Naive thymus-derived CD4-positive, alpha-beta T cell (primary cell): ENCODE measurements at regions not wholly inside any gene's neighbourhood (a gene's known extent, or its start where the extent isn't known, plus 50 kb on each side); places are given as distances from the start of the nearest gene placed in this dataset.

Experiments
- ATAC-seq: fragments of 150-1000 bp; cut with Tn5 transposase; 2 replicates; pipeline ENCODE4 v1.10.0; 2021; ENCODE audit warnings: mild to moderate bottlenecking, moderate library complexity
- CTCF ChIA-PET: fragments of 350-600 bp; sonication (Branson Sonifier 250); formaldehyde crosslinking; loops from one replicate; lab custom pipeline; 2021; ENCODE audit warnings: antibody characterized with exemption; lab: Charles Lee
- POLR2A ChIA-PET: fragments of 350-600 bp; sonication (Branson Sonifier 250); formaldehyde crosslinking; loops from one replicate; lab custom pipeline; 2021; ENCODE audit warnings: antibody characterized with exemption, inconsistent platforms; lab: Charles Lee
- DNase-seq, 9 donors: peaks; one replicate each; pipeline versions ENCODE4 v3.0.0 to v3.0.0-alpha.2; 2020 to 2022; ENCODE audit warnings: mixed read lengths in 1 of 9
- H3K27ac ChIP-seq: one replicate; pipeline ENCODE4 v1.7.0; 2013; ENCODE audit warnings: mild to moderate bottlenecking, low read depth, low read length, moderate library complexity
- H3K27me3 ChIP-seq, 2 donors: one replicate each; pipeline ENCODE4 v1.7.0; 2013; ENCODE audit warnings: low read length in 2 of 2, mild to moderate bottlenecking in 2 of 2, moderate library complexity in 2 of 2; ENCODE audit not compliant: control insufficient read depth in 2 of 2, insufficient read depth in 2 of 2
- H3K36me3 ChIP-seq, 3 experiments: 1 replicate in 2 of 3; 2 replicates in 1 of 3; pipeline ENCODE4 v1.7.0; 2013; ENCODE audit warnings: low read length in 3 of 3, mild to moderate bottlenecking in 3 of 3, moderate library complexity in 1 of 3; ENCODE audit not compliant: insufficient read depth in 3 of 3, control insufficient read depth in 2 of 3
- H3K4me1 ChIP-seq, 2 donors: one replicate each; pipeline ENCODE4 v1.7.0; 2013; ENCODE audit warnings: low read length in 2 of 2, mild to moderate bottlenecking in 2 of 2, moderate library complexity in 1 of 2; ENCODE audit not compliant: control insufficient read depth in 2 of 2, insufficient read depth in 2 of 2
- H3K4me3 ChIP-seq: 2 replicates; pipeline ENCODE4 v1.7.0; 2013; ENCODE audit warnings: mild to moderate bottlenecking, low read length
- H3K9me3 ChIP-seq, 3 experiments: 1 replicate in 2 of 3; 2 replicates in 1 of 3; pipeline ENCODE4 v1.7.0; 2013; ENCODE audit warnings: low read length in 3 of 3; ENCODE audit not compliant: control insufficient read depth in 2 of 3
- H3K27ac Mint-ChIP-seq, 9 donors: one replicate each; pipeline ENCODE4 v1.8.0; 2020 to 2022; ENCODE audit warnings: mixed read lengths in 9 of 9, mild to moderate bottlenecking in 8 of 9, moderate library complexity in 5 of 9, inconsistent platforms in 2 of 9
- H3K27me3 Mint-ChIP-seq, 5 donors: one replicate each; pipeline ENCODE4 v1.8.0; 2021 to 2022; ENCODE audit warnings: mixed read lengths in 5 of 5, mild to moderate bottlenecking in 1 of 5
- H3K36me3 Mint-ChIP-seq, 5 donors: one replicate each; pipeline ENCODE4 v1.8.0; 2020 to 2022; ENCODE audit warnings: mixed read lengths in 5 of 5, mild to moderate bottlenecking in 3 of 5, inconsistent platforms in 1 of 5
- H3K4me1 Mint-ChIP-seq, 7 donors: one replicate each; pipeline ENCODE4 v1.8.0; 2020 to 2022; ENCODE audit warnings: mixed read lengths in 7 of 7, mild to moderate bottlenecking in 3 of 7, inconsistent platforms in 1 of 7
- H3K4me3 Mint-ChIP-seq, 10 donors: one replicate each; pipeline ENCODE4 v1.8.0; 2020 to 2022; ENCODE audit warnings: mild to moderate bottlenecking in 10 of 10, mixed read lengths in 10 of 10, moderate library complexity in 6 of 10, inconsistent platforms in 2 of 10
- H3K9me3 Mint-ChIP-seq, 11 donors: one replicate each; pipeline ENCODE4 v1.8.0; 2020 to 2022; ENCODE audit warnings: mixed read lengths in 11 of 11, mild to moderate bottlenecking in 4 of 11, inconsistent platforms in 1 of 11, moderate library complexity in 1 of 11
- intact Hi-C, 2 donors: fragments of 100-400 bp; cut with micrococcal nuclease; formaldehyde crosslinking; loops; one replicate each; pipeline ENCODE4 v1.15.1; 2023

DNA sequence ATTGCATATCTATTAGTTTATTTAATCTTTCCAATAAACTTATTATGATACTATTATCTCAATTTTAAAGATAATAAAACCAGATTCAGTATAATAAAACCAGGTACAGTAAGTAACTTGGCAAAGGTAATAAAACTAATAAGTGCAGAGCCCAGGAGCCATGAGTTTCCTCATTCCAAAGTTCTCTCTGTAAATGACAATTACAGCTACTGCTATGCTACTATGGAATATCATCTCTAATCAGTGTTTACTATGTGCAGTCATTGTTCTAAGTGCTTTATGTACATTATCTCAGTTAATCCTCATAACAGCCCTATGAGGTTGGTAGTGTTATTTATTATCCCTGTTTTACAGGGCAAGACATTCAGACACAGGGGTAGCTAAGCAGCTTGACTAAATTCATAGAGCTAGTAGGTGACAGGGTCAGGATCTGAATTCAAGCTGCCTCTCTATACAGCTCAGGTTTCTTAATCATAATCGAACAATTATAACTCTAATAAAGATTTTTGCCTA, 285.0 kb upstream of the PITX2 start:
- ChIA-PET CTCF (no interaction called here), POLR2A (no interaction called here)
- H3K4me3 ChIP-seq = no peak overlapping the region
- Mint-ChIP-seq H3K4me1 (no peaks in the 10 kb centered on the region), H3K9me3 (peaks cover 0 to 7% (median 0%) of the 10 kb centered on the region in 11 donors), H3K36me3 (no peaks in the 10 kb centered on the region), H3K27ac (no peak overlapping the region), H3K27me3 (peaks cover 0 to under 1% (median 0%) of the 10 kb centered on the region in 5 donors), H3K4me3 (no peak overlapping the region)
- H3K27ac ChIP-seq = no peak overlapping the region
- intact Hi-C loops = no loop called here
- H3K4me1 ChIP-seq = no peaks in the 10 kb centered on the region
- ATAC-seq = no peak
- DNase-seq = no peak
- H3K9me3 ChIP-seq = no peaks in the 10 kb centered on the region
- H3K27me3 ChIP-seq = no peaks in the 10 kb centered on the region
- no peaks in the 10 kb centered on the region for H3K36me3 ChIP-seq

DNA sequence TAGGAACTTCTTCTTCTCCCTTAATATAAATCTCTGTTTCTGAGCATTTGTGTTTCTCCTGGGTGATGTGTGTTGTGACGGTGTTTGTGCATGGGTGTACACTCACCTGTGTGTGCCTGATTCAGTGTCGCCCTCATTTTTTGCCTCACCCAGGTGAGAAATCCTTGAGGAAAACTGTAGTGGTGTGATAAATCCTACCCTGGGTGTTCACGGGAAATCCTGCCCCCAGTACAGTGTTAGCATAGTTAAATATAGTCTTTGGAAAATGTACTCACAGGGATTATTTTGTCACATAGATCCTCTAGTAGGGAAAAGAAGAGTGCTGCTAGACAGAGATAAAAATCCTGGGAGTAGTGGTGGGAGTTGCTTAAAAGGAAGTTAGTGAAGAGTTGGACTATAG, 291.9 kb upstream of the PITX2 start:
- Mint-ChIP-seq H3K4me3 (no peak overlapping the region), H3K9me3 (peaks cover 0 to 21% (median 0%) of the 10 kb centered on the region in 11 donors), H3K36me3 (no peaks in the 10 kb centered on the region), H3K27ac (no peak overlapping the region), H3K27me3 (no peaks in the 10 kb centered on the region), H3K4me1 (no peaks in the 10 kb centered on the region)
- H3K27ac ChIP-seq = no peak overlapping the region
- no peaks in the 10 kb centered on the region for H3K27me3 ChIP-seq
- no peak for ATAC-seq
- no peaks in the 10 kb centered on the region for H3K36me3 ChIP-seq
- H3K4me3 ChIP-seq = no peak overlapping the region
- no peak for DNase-seq
- ChIA-PET CTCF (no interaction called here), POLR2A (no interaction called here)
- intact Hi-C loops = no loop called here
- no peaks in the 10 kb centered on the region for H3K9me3 ChIP-seq
- H3K4me1 ChIP-seq = no peaks in the 10 kb centered on the region

DNA sequence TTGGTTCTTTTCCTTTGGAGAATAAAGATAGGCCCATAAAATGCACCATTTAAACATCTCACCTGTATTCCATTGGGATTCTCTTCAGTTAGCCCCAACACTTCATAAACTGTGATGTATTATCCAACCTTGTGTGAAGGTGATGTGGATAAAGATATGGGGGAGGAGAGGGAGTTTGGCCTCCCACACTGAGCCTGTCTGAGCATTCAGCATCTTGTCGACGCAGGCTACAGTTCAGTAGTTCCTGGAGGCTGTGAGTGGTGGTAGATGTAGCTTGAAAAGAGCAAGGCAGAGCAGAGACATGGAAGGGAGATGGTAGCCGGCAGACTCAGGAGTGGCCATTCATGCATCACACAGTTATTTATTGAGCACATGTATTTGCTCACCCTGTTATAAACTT, 292.4 kb upstream of the PITX2 start:
- Histone ChIP-seq H3K27ac (no peak overlapping the region), H3K27me3 (no peaks in the 10 kb centered on the region), H3K4me3 (no peak overlapping the region), H3K36me3 (no peaks in the 10 kb centered on the region), H3K9me3 (no peaks in the 10 kb centered on the region), H3K4me1 (no peaks in the 10 kb centered on the region)
- intact Hi-C loops = no loop called here
- CTCF ChIA-PET = no interaction called here
- H3K36me3 Mint-ChIP-seq = no peaks in the 10 kb centered on the region
- H3K9me3 Mint-ChIP-seq = peaks cover 0 to 21% (median 0%) of the 10 kb centered on the region in 11 donors
- no peak for DNase-seq
- no peak overlapping the region for H3K4me3 Mint-ChIP-seq
- POLR2A ChIA-PET = no interaction called here
- H3K27me3 Mint-ChIP-seq = no peaks in the 10 kb centered on the region
- no peaks in the 10 kb centered on the region for H3K4me1 Mint-ChIP-seq
- H3K27ac Mint-ChIP-seq = no peak overlapping the region
- no peak for ATAC-seq

DNA sequence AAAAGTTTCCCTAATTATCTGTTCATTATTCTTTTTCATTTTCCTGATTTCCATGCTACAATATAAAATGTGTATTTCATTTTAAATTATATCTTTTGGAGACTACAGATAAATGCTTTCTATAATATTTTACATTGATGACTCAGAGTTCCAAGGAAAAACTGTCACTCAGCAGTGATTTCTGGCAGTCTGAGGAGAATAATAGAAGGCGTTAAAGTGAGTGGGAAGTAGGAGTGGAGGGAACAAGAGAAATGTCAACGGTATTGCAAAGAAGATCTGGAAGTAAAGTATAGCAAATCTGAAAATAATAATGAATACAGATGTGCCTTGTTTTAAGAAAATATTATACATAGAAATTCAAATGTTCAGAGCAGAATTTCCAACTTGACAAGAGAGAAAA, 293.6 kb upstream of the PITX2 start:
- no peak overlapping the region for H3K4me3 Mint-ChIP-seq
- no peaks in the 10 kb centered on the region for H3K4me1 ChIP-seq
- no peak overlapping the region for H3K27ac Mint-ChIP-seq
- no peak overlapping the region for H3K27ac ChIP-seq
- no peaks in the 10 kb centered on the region for H3K9me3 ChIP-seq
- ATAC-seq (no peak), DNase-seq (no peak)
- intact Hi-C loops = no loop called here
- no peaks in the 10 kb centered on the region for H3K36me3 ChIP-seq
- no peak overlapping the region for H3K4me3 ChIP-seq
- no peaks in the 10 kb centered on the region for H3K4me1 Mint-ChIP-seq
- no peaks in the 10 kb centered on the region for H3K27me3 Mint-ChIP-seq
- ChIA-PET POLR2A (no interaction called here), CTCF (no interaction called here)
- no peaks in the 10 kb centered on the region for H3K36me3 Mint-ChIP-seq
- H3K9me3 Mint-ChIP-seq = peaks cover 0 to 21% (median 0%) of the 10 kb centered on the region in 11 donors
- H3K27me3 ChIP-seq = no peaks in the 10 kb centered on the region

DNA sequence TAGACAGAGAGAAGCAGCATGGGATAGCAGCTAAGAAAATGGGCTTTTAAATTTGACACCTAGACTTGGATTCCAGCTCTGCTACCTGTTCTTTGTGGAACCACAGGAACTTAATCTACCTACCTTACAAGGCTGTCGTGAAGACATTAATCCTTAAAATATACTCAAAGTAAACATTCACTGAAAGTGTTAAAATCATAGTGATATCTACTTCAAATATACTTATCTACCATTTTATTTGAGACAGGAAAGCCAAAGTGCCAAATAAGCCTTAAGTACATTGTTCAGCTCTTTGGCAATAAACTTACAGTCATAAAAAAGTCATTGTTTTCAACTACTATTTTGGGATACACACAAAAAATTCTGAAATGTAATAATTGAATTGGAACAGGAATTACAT, 295.0 kb upstream of the PITX2 start:
- Histone ChIP-seq H3K9me3 (no peaks in the 10 kb centered on the region), H3K27me3 (no peaks in the 10 kb centered on the region), H3K4me1 (no peaks in the 10 kb centered on the region), H3K27ac (no peak overlapping the region), H3K36me3 (no peaks in the 10 kb centered on the region), H3K4me3 (no peak overlapping the region)
- no peak overlapping the region for H3K4me3 Mint-ChIP-seq
- POLR2A ChIA-PET = no interaction called here
- intact Hi-C loops = no loop called here
- no peaks in the 10 kb centered on the region for H3K4me1 Mint-ChIP-seq
- H3K27ac Mint-ChIP-seq = no peak overlapping the region
- DNase-seq (no peak), ATAC-seq (no peak)
- no peaks in the 10 kb centered on the region for H3K27me3 Mint-ChIP-seq
- CTCF ChIA-PET = no interaction called here
- peaks cover 0 to 21% (median 0%) of the 10 kb centered on the region in 11 donors for H3K9me3 Mint-ChIP-seq
- no peaks in the 10 kb centered on the region for H3K36me3 Mint-ChIP-seq

DNA sequence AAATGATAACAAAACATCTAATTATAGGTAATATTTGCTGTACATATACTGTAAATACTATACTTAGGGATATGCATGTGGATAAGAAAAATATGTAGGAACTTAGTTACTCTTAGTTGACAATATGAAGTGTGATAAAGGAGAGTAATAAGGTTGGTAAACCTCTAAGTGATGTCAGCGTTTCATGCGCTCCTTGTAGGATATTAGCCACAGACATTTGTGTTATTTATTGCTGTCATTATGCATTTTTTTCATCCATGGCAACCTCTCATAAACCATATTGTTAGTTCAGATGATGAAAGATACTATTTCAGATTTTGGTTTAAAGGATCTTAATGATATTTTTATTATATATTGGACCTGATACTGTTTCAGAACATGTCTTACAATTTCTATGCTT, 298.1 kb upstream of the PITX2 start:
- DNase-seq = no peak
- CTCF ChIA-PET = no interaction called here
- no peak overlapping the region for H3K4me3 Mint-ChIP-seq

DNA sequence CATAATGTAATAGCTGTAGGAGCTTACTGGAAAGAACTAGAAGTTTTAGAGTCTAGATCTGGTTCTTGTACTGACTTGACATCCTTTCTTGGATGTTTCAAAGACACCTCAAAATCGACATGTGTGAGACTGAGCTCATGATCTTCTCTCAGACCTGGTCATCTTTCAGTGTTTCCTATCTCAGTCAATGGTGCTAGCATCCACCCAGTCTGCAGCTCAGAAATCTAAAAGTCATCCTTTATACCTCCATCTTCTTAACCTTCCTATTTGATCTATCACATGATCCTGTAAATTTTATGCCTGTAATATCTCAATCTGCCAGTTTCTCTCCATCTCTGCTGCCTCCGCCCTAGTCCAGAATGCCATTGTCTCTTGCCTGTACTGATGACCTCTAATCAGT, 301.9 kb upstream of the PITX2 start:
- Mint-ChIP-seq H3K9me3 (peaks cover 0 to 6% (median 2%) of the 10 kb centered on the region in 11 donors), H3K27me3 (no peaks in the 10 kb centered on the region)

More for the DNA sequence above, 298.1 kb upstream of the PITX2 start:
- H3K9me3 Mint-ChIP-seq = peaks cover 0 to 10% (median 2%) of the 10 kb centered on the region in 11 donors
- POLR2A ChIA-PET = no interaction called here
- no peaks in the 10 kb centered on the region for H3K36me3 ChIP-seq
- no peak overlapping the region for H3K27ac ChIP-seq
- ATAC-seq = no peak
- no peaks in the 10 kb centered on the region for H3K9me3 ChIP-seq
- H3K27me3 Mint-ChIP-seq = no peaks in the 10 kb centered on the region
- no peaks in the 10 kb centered on the region for H3K27me3 ChIP-seq
- H3K4me3 ChIP-seq = no peak overlapping the region
- H3K36me3 Mint-ChIP-seq = no peaks in the 10 kb centered on the region
- H3K4me1 Mint-ChIP-seq = no peaks in the 10 kb centered on the region
- no peak overlapping the region for H3K27ac Mint-ChIP-seq
- intact Hi-C loops = no loop called here
- no peaks in the 10 kb centered on the region for H3K4me1 ChIP-seq

More for the DNA sequence above, 301.9 kb upstream of the PITX2 start:
- no peak for DNase-seq
- intact Hi-C loops = no loop called here
- no peaks in the 10 kb centered on the region for H3K4me1 ChIP-seq
- no peaks in the 10 kb centered on the region for H3K36me3 Mint-ChIP-seq
- H3K4me3 ChIP-seq = no peak overlapping the region
- no peak for ATAC-seq
- H3K4me1 Mint-ChIP-seq = no peaks in the 10 kb centered on the region
- no peaks in the 10 kb centered on the region for H3K9me3 ChIP-seq
- H3K27ac Mint-ChIP-seq = no peak overlapping the region
- no peaks in the 10 kb centered on the region for H3K36me3 ChIP-seq
- no peaks in the 10 kb centered on the region for H3K27me3 ChIP-seq
- H3K27ac ChIP-seq = no peak overlapping the region
- ChIA-PET CTCF (no interaction called here), POLR2A (no interaction called here)
- no peak overlapping the region for H3K4me3 Mint-ChIP-seq
